GM21786 (cell line): ENCODE measurements at regions not wholly inside any gene's neighbourhood (a gene's known extent, or its start where the extent isn't known, plus 50 kb on each side); places are given as distances from the start of the nearest gene placed in this dataset.

Experiments
- ATAC-seq: cut with Tn5 transposase; IDR thresholded peaks from one replicate; pipeline ENCODE4 v1.9.1; 2021; ENCODE audit not compliant: unreplicated experiment

DNA sequence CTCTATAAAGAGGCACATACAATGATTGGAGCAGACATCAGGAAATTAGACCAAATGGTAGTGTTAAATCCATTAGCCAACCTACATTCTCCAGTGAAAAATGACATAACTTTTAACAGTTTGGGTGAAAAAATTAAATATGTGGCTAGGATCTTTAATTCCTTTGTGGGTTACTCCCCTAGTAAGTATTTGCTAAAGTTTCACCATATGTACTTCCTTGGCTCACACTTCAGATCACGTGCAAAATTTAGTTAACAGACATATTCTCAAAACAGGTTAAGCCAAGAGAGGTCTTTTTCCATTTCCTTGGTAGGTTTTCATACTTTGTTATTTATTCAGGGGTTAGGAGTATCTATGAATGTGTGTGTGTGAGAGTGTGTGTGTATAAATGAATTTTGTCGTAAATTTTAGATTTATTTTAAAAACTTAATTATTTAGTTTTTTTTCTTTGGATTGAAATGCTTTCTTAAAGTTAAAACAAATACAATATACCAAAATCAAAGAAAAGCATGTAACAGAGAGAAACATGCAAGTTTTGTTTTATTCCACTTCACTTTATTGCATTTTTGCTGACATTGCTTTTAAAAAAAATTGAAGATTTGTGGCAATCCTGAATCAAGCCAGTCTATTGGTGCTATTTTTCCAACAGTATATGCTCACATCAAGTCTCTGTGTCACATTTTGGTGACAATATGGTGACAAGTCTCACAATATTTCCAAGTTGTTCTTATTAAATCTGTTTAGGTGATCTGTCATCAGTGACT lies 258.7 kb downstream of the FLRT2 start:
- no peak for ATAC-seq

GRCh38 chr14:85766295-85766694 lies 236.4 kb downstream of the FLRT2 start:
- ATAC-seq, result no peak

DNA sequence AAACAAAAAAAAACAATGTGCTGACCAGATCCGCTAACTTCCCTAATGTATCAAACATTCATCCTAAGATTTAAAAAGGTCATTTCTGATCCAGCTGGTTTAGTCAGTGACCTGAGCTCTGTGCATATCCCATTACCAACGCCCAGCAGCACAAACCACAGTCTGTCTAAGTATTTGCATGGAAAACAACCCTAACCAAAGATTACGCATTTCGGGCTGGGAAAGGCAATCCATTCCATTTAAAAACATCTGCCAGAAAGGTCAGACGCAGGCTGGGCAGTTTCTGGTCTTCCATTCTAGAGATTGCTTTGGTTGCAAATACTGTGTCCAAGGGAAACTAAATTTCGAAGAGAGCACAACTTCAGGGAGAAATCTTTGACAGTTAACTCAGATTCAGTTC lies 234.9 kb downstream of the FLRT2 start:
- ATAC-seq, result no peak

GRCh38 chr14:85762526-85762925 lies 232.6 kb downstream of the FLRT2 start:
- no peak for ATAC-seq

- ATAC-seq, result no peak
Measured at GRCh38 chr14:85752175-85752574, 222.2 kb downstream of the FLRT2 start.

DNA sequence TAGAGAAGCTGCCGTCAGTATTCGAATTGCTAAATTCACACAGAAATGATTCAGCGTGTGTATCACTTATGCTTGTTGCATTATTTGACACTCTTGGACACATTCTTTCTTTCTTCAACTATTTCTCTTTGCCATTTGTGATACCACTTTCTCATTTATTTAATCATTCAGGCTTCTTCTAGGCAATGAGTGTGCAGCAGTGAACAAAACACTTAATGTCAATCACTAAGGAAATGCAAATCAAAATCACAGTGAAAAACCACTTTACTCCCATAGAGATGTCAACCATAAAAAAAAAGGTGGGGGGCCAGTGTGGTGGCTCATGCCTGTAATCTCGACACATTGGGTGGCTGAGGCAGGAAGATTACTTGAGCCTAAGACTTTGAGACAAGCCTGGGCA lies 214.6 kb downstream of the FLRT2 start:
- no peak for ATAC-seq

GRCh38 chr14:85732031-85732430 lies 202.1 kb downstream of the FLRT2 start:
- ATAC-seq, result no peak

GRCh38 chr14:85731186-85731585 lies 201.2 kb downstream of the FLRT2 start:
- ATAC-seq, result no peak

- no peak for ATAC-seq
Measured at GRCh38 chr14:85728476-85729065, 198.6 kb downstream of the FLRT2 start.

- ATAC-seq, result no peak
Measured at GRCh38 chr14:85714069-85714468, 184.1 kb downstream of the FLRT2 start.

GRCh38 chr14:85711620-85712019 lies 181.7 kb downstream of the FLRT2 start:
- no peak for ATAC-seq
